ENCODE measurements at regions not wholly inside any gene's neighbourhood (a gene's known extent, or its start where the extent isn't known, plus 50 kb on each side); places are given as distances from the start of the nearest gene placed in this dataset.

- TF ChIP-seq FOXA2 (IDR thresholded peaks at IDR 0.05): no peak
- TF ChIP-seq TAF1 (conservative IDR thresholded peaks at IDR 0.05): no peak
- TF ChIP-seq RAD21 (IDR thresholded peaks at IDR 0.05): peak; percentile 74 to 79
- TF ChIP-seq CTCF (IDR thresholded peaks at IDR 0.05; ENCODE audit: low read depth, low read length, missing input control): peak; percentile 39
- TF ChIP-seq NR2F2 (IDR thresholded peaks at IDR 0.05): no peak
- no peak for TF ChIP-seq SP1 (IDR thresholded peaks at IDR 0.05)
- no peak for TF ChIP-seq ZBTB33 (IDR thresholded peaks at IDR 0.05)
- no peak for TF ChIP-seq ATF3 (IDR thresholded peaks at IDR 0.05)
- Histone ChIP-seq H3K27ac (ENCODE audit: low read depth in 1 of 2, low read length in 2 of 2) (no peak overlapping the region), H3K4me1 (ENCODE audit: control insufficient read depth in 4 of 4, insufficient read depth in 4 of 4, low read length in 3 of 4) (no peaks in the 10 kb centered on the region), H3K9ac (ENCODE audit: low read depth in 1 of 2, low read length in 2 of 2) (no peak overlapping the region), H3K27me3 (ENCODE audit: control insufficient read depth in 4 of 4, insufficient read depth in 4 of 4, low read length in 3 of 4) (no peaks in the 10 kb centered on the region), H3K9me3 (ENCODE audit: control insufficient read depth in 4 of 4, low read length in 3 of 4) (no peaks in the 10 kb centered on the region), H3K4me3 (ENCODE audit: low read depth in 1 of 3, low read length in 3 of 3) (no peak overlapping the region), H3K36me3 (ENCODE audit: control insufficient read depth in 4 of 4, insufficient read depth in 3 of 4, low read depth in 1 of 4, low read length in 3 of 4) (no peaks in the 10 kb centered on the region)
- 33% methylated on average over 6 of the region's 6 CpGs for WGBS
- no peak for DNase-seq (ENCODE audit: low spot score)
These were observed 312.4 kb upstream of the MC4R start for GRCh38 chr18:60684843-60685513.

- Histone ChIP-seq H3K36me3 (ENCODE audit: control insufficient read depth in 4 of 4, insufficient read depth in 3 of 4, low read depth in 1 of 4, low read length in 3 of 4) (no peaks in the 10 kb centered on the region), H3K9me3 (ENCODE audit: control insufficient read depth in 4 of 4, low read length in 3 of 4) (no peaks in the 10 kb centered on the region), H3K9ac (ENCODE audit: low read depth in 1 of 2, low read length in 2 of 2) (no peak overlapping the region), H3K4me3 (ENCODE audit: low read depth in 1 of 3, low read length in 3 of 3) (no peak overlapping the region), H3K27me3 (ENCODE audit: control insufficient read depth in 4 of 4, insufficient read depth in 4 of 4, low read length in 3 of 4) (no peaks in the 10 kb centered on the region), H3K27ac (ENCODE audit: low read depth in 1 of 2, low read length in 2 of 2) (no peak overlapping the region), H3K4me1 (ENCODE audit: control insufficient read depth in 4 of 4, insufficient read depth in 4 of 4, low read length in 3 of 4) (no peaks in the 10 kb centered on the region)
- no peak for DNase-seq (ENCODE audit: low spot score)
- WGBS: 50% methylated on average over 3 of the region's 3 CpGs
- TF ChIP-seq REST (IDR thresholded peaks at IDR 0.05): peak; percentile 77
- TF ChIP-seq GABPA (IDR thresholded peaks at IDR 0.05 in 1 of 2, conservative IDR thresholded peaks at IDR 0.05 in 1 of 2): no peak
These were observed 313.6 kb upstream of the MC4R start for GRCh38 chr18:60686142-60686541.
